Activated T-cell treated with anti-CD3 and anti-CD28 coated beads, Interleukin-2, amount 50 U/mL, for 24 hours (primary cell): ENCODE measurements at regions not wholly inside any gene's neighbourhood (a gene's known extent, or its start where the extent isn't known, plus 50 kb on each side); places are given as distances from the start of the nearest gene placed in this dataset.

Experiments used
- DNase-seq: peaks from one replicate; pipeline ENCODE4 v3.0.0-alpha.2; 2020
- H3K27ac Mint-ChIP-seq: 2 replicates; pipeline ENCODE4 v1.8.0; 2020; ENCODE audit warnings: mild to moderate bottlenecking, mixed read lengths
- H3K27me3 Mint-ChIP-seq: 2 replicates; pipeline ENCODE4 v1.8.0; 2020; ENCODE audit warnings: mixed read lengths
- H3K36me3 Mint-ChIP-seq: 2 replicates; pipeline ENCODE4 v1.8.0; 2020; ENCODE audit warnings: low read depth, mixed read lengths
- H3K4me1 Mint-ChIP-seq: 2 replicates; pipeline ENCODE4 v1.8.0; 2020; ENCODE audit warnings: low read depth, mixed read lengths
- H3K4me3 Mint-ChIP-seq: 2 replicates; pipeline ENCODE4 v1.8.0; 2020; ENCODE audit warnings: mild to moderate bottlenecking, moderate library complexity, mixed read lengths
- H3K9me3 Mint-ChIP-seq: 2 replicates; pipeline ENCODE4 v1.8.0; 2020; ENCODE audit warnings: mixed read lengths

- no peak overlapping the region for H3K4me3 Mint-ChIP-seq
- H3K36me3 Mint-ChIP-seq = no peaks in the 10 kb centered on the region
- no peaks in the 10 kb centered on the region for H3K27me3 Mint-ChIP-seq
- no peak overlapping the region for H3K27ac Mint-ChIP-seq
- H3K4me1 Mint-ChIP-seq = no peaks in the 10 kb centered on the region
- H3K9me3 Mint-ChIP-seq = peaks cover 17% of the 10 kb centered on the region
- no peak for DNase-seq
Measured at GRCh38 chr7:85974176-85974575, 669.5 kb upstream of the GRM3 start.

DNA sequence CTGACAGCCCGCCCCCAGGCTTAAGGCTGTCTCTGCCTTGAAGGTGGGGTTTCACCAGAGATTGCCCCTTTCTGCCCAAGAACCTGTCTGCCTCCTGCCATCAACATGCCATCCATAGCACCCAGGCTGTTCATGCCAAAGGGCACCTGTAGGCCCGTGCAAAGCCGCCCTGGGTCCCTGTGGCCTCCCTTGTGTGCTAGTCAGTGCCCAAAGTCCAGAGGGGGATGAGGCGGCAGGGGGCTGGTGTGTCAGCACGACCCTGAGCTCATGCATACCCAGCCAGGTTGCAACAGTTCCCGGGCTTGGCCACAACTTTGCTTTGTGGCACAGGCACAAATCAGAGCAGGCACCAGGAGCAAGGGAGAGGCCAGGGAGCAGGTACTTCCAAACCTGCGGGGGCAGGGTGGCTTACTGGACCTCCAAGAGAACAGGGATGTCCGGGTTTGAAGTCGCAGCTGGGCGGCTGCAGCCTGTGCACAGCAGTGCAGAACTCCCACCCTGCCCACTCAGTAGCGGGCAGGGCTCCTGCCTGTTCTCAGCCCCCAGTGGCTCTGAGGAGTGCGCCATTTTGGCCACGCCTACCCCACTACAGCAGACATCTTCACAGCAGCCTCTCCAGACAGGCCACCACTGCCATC lies 671.1 kb upstream of the GRM3 start:
- Mint-ChIP-seq H3K4me3 (no peak overlapping the region), H3K27ac (no peak overlapping the region), H3K27me3 (no peaks in the 10 kb centered on the region), H3K4me1 (no peaks in the 10 kb centered on the region), H3K9me3 (peaks cover 14% of the 10 kb centered on the region), H3K36me3 (no peaks in the 10 kb centered on the region)
- no peak for DNase-seq

DNA sequence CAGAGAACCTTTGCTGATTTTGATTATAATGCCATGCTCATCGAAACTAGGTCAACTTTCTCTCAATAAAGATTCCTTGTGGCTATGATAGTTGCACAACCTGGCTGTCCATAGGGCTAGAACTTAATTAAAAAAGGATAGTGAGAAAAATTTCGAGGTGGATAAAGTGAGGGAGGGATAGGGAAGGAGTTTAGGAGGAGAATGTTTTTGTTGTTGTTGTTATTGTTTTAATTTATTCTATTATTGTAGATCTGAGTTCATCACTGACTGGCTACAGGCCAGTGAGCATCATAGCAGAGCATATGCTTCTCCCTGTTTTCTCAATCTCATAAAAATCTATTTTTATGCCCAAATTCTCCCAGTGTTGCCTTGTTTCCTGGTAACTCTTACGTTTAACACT lies 688.7 kb upstream of the GRM3 start:
- H3K27me3 Mint-ChIP-seq = no peaks in the 10 kb centered on the region
- no peak for DNase-seq
- H3K27ac Mint-ChIP-seq = no peak overlapping the region
- peaks cover 11% of the 10 kb centered on the region for H3K9me3 Mint-ChIP-seq
- no peaks in the 10 kb centered on the region for H3K36me3 Mint-ChIP-seq
- no peaks in the 10 kb centered on the region for H3K4me1 Mint-ChIP-seq
- H3K4me3 Mint-ChIP-seq = no peak overlapping the region

GRCh38 chr7:85950871-85951270 lies 692.8 kb upstream of the GRM3 start:
- no peaks in the 10 kb centered on the region for H3K4me1 Mint-ChIP-seq
- DNase-seq = no peak
- no peaks in the 10 kb centered on the region for H3K36me3 Mint-ChIP-seq
- H3K9me3 Mint-ChIP-seq = peaks cover 17% of the 10 kb centered on the region
- no peak overlapping the region for H3K27ac Mint-ChIP-seq
- H3K27me3 Mint-ChIP-seq = no peaks in the 10 kb centered on the region
- no peak overlapping the region for H3K4me3 Mint-ChIP-seq

- no peak overlapping the region for H3K4me3 Mint-ChIP-seq
- no peaks in the 10 kb centered on the region for H3K36me3 Mint-ChIP-seq
- H3K27me3 Mint-ChIP-seq = no peaks in the 10 kb centered on the region
- H3K4me1 Mint-ChIP-seq = no peaks in the 10 kb centered on the region
- H3K27ac Mint-ChIP-seq = no peak overlapping the region
- no peak for DNase-seq
- peaks cover 17% of the 10 kb centered on the region for H3K9me3 Mint-ChIP-seq
Measured at GRCh38 chr7:85950418-85950817, 693.3 kb upstream of the GRM3 start.

- H3K27me3 Mint-ChIP-seq = no peaks in the 10 kb centered on the region
Measured at GRCh38 chr7:85947767-85948166, 695.9 kb upstream of the GRM3 start.

DNA sequence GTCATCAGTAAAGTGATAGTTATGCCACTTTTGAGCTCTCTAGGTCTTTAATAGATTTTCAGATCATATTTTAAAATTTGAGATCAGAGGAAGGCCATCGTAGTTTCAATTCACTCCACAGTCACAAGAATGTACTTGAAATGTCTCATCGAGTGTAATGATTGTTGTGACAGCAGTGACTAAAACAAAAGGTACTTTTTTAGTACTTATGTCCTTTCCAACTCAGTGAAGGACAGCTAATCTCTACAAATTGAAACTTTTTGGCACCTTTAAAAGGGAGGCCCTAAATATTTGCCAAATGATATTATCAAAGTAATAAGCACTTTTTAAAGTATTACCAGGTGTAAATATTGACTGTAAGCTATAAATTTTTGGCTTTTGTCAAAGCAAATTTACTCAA lies 702.9 kb upstream of the GRM3 start:
- Mint-ChIP-seq H3K27me3 (no peaks in the 10 kb centered on the region), H3K36me3 (no peaks in the 10 kb centered on the region)

More at GRCh38 chr7:85947767-85948166, 695.9 kb upstream of the GRM3 start:
- H3K9me3 Mint-ChIP-seq = peaks cover 24% of the 10 kb centered on the region
- H3K36me3 Mint-ChIP-seq = no peaks in the 10 kb centered on the region
- H3K27ac Mint-ChIP-seq = no peak overlapping the region
- no peak overlapping the region for H3K4me3 Mint-ChIP-seq
- no peak for DNase-seq
- H3K4me1 Mint-ChIP-seq = no peaks in the 10 kb centered on the region

GRCh38 chr7:85931919-85932318 lies 711.8 kb upstream of the GRM3 start:
- H3K27me3 Mint-ChIP-seq = no peaks in the 10 kb centered on the region
- peaks cover 16% of the 10 kb centered on the region for H3K9me3 Mint-ChIP-seq
- no peak overlapping the region for H3K4me3 Mint-ChIP-seq
- no peak for DNase-seq
- no peak overlapping the region for H3K27ac Mint-ChIP-seq
- H3K4me1 Mint-ChIP-seq = no peaks in the 10 kb centered on the region
- no peaks in the 10 kb centered on the region for H3K36me3 Mint-ChIP-seq

More for the DNA sequence above, 702.9 kb upstream of the GRM3 start:
- DNase-seq = no peak
- H3K9me3 Mint-ChIP-seq = peaks cover 20% of the 10 kb centered on the region
- no peak overlapping the region for H3K27ac Mint-ChIP-seq
- H3K4me1 Mint-ChIP-seq = no peaks in the 10 kb centered on the region
- no peak overlapping the region for H3K4me3 Mint-ChIP-seq

DNA sequence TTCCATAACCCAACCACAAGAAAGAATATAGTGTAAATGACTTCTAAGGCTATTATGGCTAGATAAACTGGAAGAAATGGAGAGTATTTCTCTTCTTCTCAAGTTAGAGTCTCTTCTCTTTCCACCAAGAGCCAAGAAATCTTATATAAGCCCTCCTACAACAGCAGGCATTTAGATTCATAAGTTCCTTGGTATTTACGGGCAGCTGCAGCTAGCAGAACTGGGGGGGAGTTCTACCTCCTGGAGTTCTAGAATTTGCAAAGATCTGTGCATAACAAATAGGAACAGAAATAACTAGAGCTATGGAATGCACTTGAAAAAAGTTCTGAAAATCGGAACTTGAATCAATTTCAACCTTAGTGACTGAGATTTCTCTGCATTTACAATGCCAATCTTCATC lies 715.2 kb upstream of the GRM3 start:
- Mint-ChIP-seq H3K9me3 (no peaks in the 10 kb centered on the region), H3K4me1 (no peaks in the 10 kb centered on the region), H3K4me3 (no peak overlapping the region), H3K36me3 (no peaks in the 10 kb centered on the region), H3K27ac (no peak overlapping the region), H3K27me3 (no peaks in the 10 kb centered on the region)
- no peak for DNase-seq

DNA sequence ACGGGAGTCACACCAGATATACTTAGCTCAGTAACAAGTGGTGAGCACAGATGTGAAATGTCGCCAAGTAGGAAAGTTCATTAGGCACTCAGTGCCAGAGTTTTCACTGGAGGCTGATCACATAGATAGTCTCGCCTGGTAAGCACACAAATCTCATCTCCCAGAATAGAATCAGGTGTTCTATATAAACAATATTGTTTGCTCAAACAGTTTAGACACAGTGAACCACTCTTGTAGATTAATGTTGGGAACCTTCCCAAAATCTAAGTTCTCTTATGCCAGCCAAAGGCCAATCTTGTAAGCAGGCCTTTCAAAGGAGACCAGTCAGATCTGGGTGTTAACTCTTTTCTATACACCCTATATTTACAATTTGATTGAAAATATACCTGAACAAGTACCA lies 716.5 kb upstream of the GRM3 start:
- Mint-ChIP-seq H3K27ac (no peak overlapping the region), H3K4me1 (no peaks in the 10 kb centered on the region), H3K9me3 (no peaks in the 10 kb centered on the region), H3K27me3 (no peaks in the 10 kb centered on the region), H3K4me3 (no peak overlapping the region), H3K36me3 (no peaks in the 10 kb centered on the region)
- DNase-seq = no peak

- Mint-ChIP-seq H3K9me3 (no peaks in the 10 kb centered on the region), H3K27ac (no peak overlapping the region), H3K27me3 (no peaks in the 10 kb centered on the region), H3K4me1 (no peaks in the 10 kb centered on the region), H3K36me3 (no peaks in the 10 kb centered on the region), H3K4me3 (no peak overlapping the region)
- no peak for DNase-seq
Measured at GRCh38 chr7:85924062-85924461, 719.6 kb upstream of the GRM3 start.

DNA sequence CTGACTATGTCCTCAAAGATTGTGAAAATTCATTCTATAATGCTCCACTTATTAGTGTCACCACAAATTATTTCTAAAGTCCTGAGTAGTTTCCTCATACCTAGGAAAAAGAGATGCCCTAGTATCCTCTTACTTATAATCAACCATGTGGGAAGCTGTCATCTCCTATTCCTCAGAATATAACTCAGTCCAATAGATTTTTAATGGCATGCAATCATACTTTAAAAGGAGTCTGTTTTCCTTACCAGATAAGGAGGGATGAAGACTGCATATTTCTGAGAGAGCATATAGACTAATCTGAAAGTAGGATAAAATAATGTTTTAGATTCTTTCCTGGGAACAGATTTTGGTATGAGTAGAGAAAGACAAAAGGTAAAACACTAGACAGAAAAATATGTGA lies 727.7 kb upstream of the GRM3 start:
- Mint-ChIP-seq H3K4me3 (no peak overlapping the region), H3K27me3 (no peaks in the 10 kb centered on the region), H3K9me3 (peaks cover 7% of the 10 kb centered on the region), H3K36me3 (no peaks in the 10 kb centered on the region), H3K27ac (no peak overlapping the region), H3K4me1 (no peaks in the 10 kb centered on the region)
- DNase-seq = no peak

GRCh38 chr7:85914437-85914836 lies 727.6 kb upstream of the SEMA3D start:
- DNase-seq = no peak
- H3K27ac Mint-ChIP-seq = no peak overlapping the region
- no peaks in the 10 kb centered on the region for H3K36me3 Mint-ChIP-seq
- H3K4me1 Mint-ChIP-seq = no peaks in the 10 kb centered on the region
- no peaks in the 10 kb centered on the region for H3K27me3 Mint-ChIP-seq
- H3K9me3 Mint-ChIP-seq = peaks cover 10% of the 10 kb centered on the region
- H3K4me3 Mint-ChIP-seq = no peak overlapping the region

DNA sequence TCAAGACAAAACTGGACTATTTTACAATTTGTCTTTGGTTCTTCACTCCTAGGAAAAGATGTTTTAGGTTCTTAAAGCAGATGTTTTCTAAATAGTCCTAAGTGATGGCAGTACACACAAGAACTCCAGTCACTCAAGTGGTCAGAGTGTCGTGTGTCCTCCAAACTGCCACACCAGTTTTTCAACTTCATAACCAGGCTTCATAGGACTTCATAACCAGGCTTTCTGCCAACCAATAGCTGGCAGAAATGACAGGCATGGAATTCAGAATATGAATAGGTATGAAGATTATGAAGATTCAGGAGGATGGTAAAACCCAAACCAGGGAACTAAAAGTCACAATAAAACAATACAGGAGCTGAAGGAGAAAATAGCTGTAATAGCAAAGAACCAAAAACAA lies 721.2 kb upstream of the SEMA3D start:
- H3K4me1 Mint-ChIP-seq = no peaks in the 10 kb centered on the region
- H3K27ac Mint-ChIP-seq = no peak overlapping the region
- peaks cover 6% of the 10 kb centered on the region for H3K9me3 Mint-ChIP-seq

DNA sequence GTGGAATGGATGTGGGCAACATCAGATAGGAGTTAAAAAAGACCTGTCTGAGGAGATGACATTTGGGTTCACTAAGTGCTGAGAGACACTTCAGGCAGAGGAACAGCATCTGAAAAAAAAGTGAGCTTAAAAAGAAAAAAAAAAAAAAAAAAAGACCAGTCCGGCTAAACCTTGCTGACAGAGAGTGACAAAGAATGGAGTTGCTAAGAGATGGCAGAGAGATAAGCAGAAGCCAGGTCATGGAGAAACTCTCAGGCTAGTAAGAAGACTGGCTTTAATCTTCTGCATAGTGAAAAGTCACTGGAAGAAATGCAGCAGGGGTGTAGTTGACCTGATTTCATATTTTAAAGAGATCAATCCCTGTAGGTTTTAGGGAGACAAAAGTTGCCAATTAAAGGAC lies 711.1 kb upstream of the SEMA3D start:
- no peak for DNase-seq
- Mint-ChIP-seq H3K4me1 (no peaks in the 10 kb centered on the region), H3K9me3 (no peaks in the 10 kb centered on the region), H3K27ac (no peak overlapping the region), H3K4me3 (no peak overlapping the region), H3K27me3 (no peaks in the 10 kb centered on the region), H3K36me3 (no peaks in the 10 kb centered on the region)

More for the DNA sequence above, 721.2 kb upstream of the SEMA3D start:
- no peak for DNase-seq
- Mint-ChIP-seq H3K36me3 (no peaks in the 10 kb centered on the region), H3K4me3 (no peak overlapping the region), H3K27me3 (no peaks in the 10 kb centered on the region)

DNA sequence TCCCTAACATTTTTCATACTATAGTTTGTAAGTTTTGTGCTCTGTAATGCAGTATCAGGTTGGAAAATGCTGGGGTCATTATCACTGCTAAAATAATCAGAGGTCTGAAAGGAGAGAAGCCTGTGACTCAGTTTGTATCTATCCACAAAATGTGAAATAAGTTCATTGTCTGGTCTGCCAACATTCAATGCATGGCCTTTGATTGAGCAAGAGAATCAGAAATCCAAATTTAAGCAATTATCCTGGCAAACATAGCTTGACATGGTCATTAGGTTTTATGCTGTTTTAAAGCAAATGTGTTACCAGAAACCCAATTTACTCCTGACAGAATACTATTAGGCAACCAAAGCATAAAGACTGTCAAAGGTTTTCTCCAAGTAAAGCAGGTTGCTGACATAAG lies 709.7 kb upstream of the SEMA3D start:
- H3K9me3 Mint-ChIP-seq = no peaks in the 10 kb centered on the region
- no peak for DNase-seq
- no peaks in the 10 kb centered on the region for H3K27me3 Mint-ChIP-seq
- H3K27ac Mint-ChIP-seq = no peak overlapping the region
- no peaks in the 10 kb centered on the region for H3K36me3 Mint-ChIP-seq
- no peaks in the 10 kb centered on the region for H3K4me1 Mint-ChIP-seq
- no peak overlapping the region for H3K4me3 Mint-ChIP-seq
